ENCODE measurements at regions not wholly inside any gene's neighbourhood (a gene's known extent, or its start where the extent isn't known, plus 50 kb on each side); places are given as distances from the start of the nearest gene placed in this dataset.

DNA sequence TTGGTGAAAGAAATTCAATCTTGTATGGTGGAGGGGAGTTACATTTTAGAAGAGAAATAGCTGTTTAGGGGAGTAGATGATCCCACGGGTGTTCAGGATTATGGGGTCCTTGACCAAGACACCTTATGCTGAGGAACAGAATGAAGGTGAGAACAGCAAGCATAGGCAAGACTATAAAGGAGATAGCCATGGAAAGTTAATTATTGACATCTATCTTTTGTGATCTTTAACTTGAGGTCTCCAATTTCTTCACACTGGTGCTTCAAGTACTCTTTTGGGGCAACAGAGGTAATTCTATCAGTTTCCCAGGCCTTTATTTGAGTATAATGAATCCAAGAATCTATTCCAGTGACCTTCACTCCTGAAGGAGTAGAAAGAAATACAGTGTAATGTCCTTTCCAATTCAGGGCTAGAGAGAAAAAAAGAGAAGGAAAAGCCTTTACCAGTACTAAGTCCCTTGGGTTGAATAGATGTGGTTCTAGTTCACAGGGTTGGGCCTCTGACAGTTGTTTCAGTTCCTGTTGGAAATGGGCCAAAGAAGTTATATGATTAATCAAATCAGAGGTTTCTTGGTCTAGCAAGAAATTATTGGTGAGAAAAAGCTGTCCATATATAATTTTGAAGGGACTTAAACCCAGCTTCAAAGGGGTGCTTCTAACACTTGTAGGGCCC is 2104.1 kb upstream of the ACO1 start:
- TF ChIP-seq POLR2A (IDR thresholded peaks at IDR 0.05; ENCODE audit: low read length) (no peak), GATA1 (IDR thresholded peaks at IDR 0.05; ENCODE audit: low read depth, low read length) (no peak)

Measured in erythroblast (primary cell).